ENCODE measurements at regions not wholly inside any gene's neighbourhood (a gene's known extent, or its start where the extent isn't known, plus 50 kb on each side); places are given as distances from the start of the nearest gene placed in this dataset.
"Not testable (repeated sequence)": the region's sequence is repeated elsewhere in the genome, so short reads cannot be mapped to it uniquely, and the experiment has no call there.

DNA sequence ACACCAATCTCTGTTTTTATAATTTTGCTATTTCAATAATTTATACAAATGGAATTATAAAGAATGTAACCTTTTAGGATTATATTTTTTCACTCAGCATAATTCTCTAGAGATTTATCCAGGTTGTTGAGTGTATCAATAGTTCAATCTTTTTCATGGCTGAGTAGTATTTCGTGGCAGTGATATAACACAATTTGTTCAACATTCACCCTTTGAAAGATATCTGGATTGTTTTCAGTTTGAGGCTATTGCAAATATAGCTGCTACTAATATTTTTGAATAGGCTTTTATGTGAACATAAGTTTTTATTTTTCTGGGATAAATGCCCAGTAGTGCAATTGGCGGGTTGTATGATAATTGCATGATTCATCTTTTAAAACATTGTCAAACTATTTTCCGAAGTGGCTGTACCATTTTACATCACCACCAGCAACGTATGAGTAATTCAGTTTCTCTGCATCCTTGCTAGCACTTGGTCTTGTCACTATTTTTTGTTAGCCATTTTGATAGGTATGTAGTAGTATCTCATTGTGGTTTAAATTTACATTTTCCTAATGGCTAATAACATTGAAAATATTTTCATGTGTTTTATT, 55.6 kb upstream of the ABCD3 start:
- DNase-seq: no peak

DNA sequence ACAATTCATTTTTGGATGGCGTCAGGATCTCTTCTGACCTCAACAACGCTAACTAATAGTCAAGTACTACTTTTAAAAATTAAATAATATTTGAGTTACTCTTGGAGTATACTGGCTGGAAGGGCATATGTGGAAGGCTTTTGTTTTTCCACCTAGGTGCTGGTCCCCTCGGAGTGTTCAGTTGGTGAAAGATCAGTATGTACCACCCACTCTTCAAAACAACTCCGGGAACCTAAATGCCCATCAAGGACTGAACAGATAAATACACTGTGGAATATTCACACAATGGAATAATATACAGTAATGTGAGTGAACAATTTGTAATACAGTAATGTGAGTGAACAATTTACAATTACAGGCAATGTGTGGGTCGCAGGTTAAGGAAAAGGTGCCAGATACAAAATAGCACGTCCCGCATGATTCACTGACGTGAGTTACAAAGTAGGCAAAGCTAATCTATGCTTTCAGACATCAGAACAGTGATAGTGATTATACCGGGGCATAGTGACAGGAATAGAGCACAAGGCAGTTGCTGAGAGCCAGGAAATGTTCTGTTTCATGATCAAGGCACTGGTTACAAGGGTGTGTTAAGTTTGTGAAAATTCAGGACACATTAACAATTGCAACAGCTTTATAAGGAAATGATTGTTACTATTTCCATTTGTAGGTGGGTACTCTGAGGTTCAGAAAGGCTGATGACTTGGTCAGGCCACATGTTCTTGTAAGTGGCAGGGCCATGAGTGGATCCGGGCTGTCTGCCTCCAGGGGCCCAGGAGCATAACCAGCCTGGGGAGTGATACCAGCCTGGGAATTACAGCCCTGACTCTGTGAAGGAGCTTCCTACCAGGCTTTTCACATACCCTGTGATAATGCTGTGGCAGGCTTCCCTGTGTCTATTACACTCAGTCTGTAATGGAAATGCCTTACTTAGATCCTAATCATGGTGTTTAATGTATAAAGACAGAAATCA, 59.3 kb upstream of the ABCD3 start:
- no peak for DNase-seq

DNA sequence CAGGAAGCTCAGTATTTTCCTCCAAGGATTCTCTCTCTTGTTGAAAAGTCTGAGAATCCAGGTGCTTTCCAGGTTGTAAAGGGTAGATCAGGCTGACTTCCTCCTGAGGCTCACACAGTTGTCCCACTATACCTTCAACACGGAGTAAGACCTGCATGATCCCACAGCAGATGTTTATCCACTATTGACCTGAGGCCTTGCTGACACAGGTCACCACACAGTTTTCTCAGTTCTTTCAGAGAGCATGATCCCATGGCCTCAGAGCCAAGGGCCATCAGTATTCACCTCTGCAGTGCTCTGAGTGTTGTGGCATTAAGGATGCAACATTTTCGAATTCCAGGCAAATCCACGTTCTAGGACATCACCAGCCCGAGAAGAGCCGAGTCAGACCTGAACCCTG, 60.5 kb upstream of the ABCD3 start:
- DNase-seq: no peak

DNA sequence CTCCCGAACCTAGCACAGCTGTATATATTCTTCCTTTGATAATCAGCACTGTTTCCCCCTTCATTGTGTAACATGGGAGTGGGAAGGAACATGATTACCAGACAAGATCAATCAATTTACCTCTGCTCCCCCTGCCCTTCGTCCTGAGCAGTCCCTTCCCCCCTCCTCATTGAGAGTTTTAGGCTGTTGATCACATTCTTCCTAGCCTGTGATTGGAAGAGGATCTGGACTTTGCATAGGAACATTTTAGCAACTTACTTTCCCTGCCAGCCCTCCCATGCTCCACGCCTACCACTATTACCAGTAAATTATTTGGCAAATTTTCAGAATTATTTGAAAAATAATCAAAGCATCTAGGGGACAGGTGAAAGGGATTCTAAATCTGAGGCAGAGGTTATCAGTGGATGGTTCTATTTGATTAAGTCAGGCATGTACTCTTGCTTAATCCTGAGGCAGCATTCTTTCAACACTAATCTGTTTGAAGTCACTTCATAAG, 62.7 kb upstream of the ABCD3 start:
- no peak for DNase-seq

DNA sequence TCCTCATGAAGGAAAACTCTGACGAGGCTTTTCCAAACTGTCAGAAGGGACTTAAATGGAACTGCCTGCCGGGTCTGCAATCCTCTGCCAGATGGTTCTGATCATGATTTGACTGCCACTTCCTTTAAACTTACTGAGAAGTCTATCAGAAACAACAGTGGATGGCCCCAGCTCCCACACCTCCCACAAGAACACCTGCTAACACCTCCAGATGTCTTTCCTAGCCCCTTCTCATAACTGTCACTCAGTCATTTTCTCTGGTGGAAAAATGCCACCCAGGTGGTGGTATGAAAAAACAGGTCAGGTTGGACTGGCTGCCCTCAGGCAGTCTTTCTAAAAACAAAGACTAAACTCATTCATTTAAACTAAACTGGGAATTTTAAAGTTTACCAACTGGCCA, 66.7 kb upstream of the ABCD3 start:
- no peak for DNase-seq

DNA sequence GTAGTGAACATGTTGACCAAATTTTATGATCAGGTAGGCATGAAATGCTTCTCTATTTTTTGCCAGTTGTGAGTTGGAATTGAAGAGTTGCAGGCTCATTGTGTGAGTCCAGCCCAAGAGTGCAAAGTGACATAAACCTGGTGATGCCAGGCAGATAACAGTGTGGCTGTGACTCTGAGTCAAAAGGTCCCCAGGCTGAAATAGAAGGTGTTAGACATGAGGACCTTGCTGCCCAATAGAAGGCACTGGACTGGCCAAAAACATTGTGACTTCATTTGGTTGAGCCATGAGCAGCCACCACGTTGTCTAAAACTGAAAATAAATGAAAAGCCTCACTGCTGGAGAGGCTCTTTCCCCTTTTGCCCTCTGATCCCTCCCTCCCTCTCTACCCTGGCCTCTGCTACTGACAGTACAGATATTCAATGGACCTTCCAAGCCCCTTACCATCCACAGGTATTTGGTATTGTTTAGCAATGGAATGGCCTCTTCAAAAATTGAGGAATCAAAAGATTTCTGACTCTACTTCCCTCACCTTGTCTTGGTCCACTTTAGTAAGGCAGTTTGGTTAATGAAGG, 67.8 kb upstream of the ABCD3 start:
- DNase-seq: no peak

DNA sequence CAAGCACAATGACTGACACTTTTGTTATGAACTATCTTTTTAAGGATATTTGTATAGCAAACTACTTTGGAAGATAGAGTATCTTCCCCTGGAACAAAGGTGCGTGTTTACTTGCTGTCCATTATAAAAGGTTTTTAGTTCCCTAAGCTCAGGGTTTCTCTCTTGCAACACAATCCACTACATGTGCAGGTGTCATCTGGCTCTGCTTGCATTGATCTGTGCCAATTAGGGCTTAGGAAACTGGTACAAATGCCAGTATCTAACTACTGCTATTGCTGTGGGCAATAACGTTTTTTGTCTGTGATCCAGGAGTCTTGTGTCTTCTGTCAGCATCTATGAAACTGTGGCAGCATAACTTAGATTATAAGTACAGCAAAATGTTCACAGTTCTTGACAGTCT, 68.3 kb upstream of the ABCD3 start:
- DNase-seq: no peak

DNA sequence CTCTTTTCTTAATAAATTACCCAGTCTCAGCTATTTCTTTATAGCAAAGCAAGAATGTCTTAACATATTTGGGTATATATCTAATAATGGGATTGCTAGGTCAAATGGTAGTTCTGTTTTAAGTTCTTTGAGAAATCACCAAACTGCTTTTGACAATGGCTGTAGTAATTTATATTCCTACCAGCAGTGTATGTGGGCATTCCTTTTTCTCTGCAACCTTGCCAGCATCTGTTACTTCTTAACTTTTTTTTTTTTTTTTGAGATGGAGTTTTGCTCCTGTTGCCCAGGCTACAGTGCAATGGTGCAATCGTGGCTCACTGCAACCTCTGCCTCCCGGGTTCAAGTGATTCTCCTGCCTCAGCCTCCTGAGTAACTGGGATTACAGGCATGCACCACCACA, 69.8 kb upstream of the ABCD3 start:
- not testable (repeated sequence) for DNase-seq

DNA sequence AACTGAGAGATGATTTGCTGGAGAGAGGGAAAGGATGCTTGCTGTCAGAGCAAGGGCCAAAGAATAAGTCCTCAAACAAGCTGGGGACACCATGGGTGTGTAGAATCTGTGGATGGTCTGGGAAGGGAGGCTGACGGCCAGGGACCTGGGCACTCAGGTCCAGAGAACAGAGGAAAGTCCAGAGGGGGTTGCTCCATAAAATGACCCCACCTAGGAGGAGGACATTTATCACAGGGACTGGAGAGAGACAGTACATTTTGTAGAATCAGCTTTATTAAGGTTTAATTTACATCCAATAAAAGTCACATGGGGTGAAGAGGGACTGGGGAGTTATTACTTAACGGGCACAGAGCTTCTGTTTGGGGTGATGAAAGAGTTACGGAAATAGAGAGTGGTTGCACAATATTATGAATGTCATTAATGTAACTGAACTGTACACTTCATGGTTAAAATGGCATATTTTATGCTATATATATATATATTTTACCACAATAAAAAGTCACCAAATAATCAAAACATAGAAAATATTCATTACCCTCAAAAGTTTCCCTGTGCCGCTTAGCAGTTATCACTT, 73.0 kb upstream of the ABCD3 start:
- no peak for DNase-seq

DNA sequence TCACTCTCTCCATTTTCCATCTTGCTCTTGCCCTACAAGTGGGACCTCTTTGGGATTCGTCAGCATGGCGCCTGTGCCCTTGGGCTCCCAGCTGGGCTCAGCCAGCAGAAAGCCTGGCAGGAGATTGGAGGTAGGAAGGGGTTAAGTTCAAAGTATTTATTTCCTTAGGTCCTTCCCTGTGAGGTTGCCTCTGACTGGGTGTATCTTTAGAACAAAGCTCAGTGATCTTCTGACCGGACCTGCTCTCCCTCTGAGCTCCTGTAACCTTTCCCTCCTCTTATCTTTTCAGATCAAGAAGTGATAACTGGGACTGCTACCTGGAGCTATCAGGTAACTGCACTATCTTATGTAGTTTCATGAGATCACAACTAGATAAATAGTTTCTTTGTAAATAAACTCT, 75.8 kb upstream of the ABCD3 start:
- DNase-seq: no peak

DNA sequence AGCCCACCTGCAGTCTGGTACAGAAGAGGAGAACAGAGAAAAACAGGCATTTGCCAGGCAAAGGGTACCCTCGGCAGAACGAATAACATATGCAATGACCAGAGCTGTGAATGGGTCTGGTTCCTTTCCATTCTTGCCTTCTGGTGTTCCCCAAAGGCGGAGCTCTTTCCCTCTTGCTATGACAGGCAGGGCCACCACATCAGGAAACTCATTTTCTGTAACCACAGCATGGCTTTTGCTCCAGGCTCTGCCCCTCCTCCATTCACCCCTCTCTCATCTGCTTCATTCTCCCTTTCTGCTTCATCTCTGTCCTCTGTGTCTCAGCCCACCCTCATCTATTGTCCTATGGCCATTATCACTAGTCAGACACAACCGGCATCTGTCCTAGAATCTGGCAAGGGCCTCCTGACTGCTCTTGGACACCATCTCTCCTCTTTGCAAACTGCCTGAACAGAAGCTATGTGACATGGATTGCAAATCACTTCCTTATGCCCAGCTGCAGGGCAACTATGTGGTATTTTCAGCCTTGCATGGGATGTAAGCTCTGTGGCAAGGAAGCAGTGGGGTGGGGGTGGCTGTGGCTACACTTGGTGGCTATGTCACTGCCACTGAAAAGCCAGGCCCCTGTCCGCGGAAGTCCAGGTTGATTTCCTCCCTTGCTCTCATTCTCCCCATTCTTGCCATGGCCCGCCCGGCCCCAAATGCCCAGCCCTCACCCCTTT, 78.8 kb upstream of the ABCD3 start:
- no peak for DNase-seq

DNA sequence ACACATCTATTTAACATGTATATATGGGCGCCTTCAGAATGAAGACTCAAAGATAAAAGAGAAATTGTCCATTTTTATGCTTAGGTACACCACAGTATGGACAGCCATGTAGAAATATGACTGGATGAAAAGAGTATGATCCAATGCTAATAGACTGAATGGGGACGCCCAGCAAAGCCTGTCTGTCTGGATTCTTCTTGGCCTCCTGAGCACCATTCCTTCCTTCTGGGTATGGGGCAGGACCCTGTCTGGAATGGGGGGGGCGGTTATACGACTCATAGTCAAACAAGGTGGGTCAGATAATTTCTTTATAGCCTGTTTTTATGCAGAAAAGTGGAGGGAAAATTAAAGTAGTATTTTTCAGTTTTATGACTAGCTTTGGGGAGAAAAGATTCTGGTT, 81.2 kb upstream of the ABCD3 start:
- DNase-seq: no peak

DNA sequence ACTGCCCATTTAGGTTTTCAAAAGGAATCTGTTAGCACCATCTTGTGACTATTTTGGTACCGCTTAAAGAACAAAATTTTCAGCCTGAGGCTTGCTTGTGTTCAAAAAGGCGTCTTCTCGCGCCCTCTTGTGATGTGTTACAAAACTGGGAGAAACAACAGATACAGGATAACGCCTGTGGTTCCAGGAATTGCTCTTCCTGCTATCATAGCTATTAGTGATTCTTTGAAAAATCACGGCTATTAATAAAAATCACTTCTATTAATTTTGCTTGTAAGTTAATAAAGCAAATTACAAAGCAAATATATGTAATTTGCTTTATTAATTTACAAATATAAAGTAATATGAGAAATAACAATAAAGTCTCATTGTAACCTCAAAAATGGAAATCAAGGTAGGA, 82.2 kb upstream of the ABCD3 start:
- DNase-seq: peak; percentile 96

DNA sequence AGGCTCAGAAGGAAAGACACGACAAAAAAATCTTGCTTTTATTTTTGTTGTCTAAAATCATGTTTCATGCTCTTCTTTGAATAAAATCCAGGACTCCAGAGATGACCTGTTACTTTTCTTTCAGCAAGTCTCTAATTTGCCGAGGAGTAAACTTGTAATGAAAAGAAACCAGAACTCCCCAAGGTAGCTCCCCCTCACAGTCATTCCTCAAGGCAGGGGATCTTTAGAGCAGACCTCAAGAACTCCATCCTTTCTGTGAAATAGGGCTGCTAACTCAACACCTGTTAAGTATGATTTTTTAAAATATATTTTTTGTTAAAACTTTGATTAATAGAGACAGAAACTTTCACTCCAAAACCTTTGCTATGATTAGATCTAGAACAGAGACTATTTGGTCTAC, 82.7 kb upstream of the ABCD3 start:
- no peak for DNase-seq

DNA sequence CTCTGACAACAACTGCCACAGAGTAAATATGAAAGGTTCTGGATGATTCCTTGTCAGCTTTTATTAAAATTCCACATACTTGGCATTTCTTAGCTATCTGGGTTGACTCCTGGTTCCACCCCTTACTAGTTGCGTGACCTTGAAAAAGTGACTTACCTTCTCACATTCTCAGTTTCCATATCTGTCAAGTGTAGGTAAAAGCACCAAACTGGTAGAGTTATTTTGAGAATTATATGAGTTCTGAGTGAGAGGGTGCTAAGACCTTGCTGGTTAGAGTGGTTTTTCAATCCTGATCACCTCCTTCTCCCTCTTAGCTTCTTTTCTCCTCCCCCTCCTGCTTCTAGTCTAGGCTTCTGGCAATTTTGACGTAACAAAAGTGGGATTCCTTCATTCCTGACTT, 83.4 kb upstream of the ABCD3 start:
- no peak for DNase-seq

DNA sequence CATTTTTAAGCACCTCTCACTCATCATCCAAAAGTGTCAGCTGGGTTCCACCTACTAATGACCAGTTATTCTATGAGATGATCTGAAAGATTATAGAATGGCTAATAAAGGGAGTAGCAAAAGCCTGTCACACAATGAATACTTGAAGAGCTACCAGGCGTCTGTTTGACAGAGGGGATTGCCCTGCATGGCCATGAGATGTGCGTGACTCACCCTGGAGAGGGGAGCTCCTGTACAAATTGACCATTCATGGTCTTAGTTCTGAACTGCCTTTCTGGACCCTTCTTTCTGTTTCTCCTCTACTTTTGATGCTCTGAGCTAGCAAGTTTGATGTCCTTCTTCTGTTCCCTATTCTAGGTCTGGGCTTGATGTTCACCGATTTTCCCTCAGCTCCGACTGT, 85.2 kb upstream of the ABCD3 start:
- DNase-seq: peak; percentile 69

DNA sequence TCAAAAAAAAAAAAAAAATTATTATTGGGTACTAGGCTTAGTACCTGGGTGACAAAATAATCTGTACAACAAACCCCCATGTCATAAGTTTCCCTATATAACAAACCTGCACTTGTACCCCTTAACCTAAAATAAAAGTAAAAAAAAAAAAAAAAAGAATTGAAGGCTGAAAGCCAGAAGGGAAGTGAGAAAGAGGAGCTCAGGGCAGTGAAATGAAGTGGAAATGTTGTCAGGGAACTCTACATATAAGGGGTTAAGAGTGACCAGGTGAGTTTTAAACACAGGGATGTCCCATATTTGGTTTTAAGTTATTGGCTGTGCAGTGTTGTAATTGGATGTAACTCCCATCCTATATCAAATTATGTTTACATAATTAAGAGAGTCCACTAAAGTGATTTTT, 85.7 kb upstream of the ABCD3 start:
- DNase-seq: no peak

DNA sequence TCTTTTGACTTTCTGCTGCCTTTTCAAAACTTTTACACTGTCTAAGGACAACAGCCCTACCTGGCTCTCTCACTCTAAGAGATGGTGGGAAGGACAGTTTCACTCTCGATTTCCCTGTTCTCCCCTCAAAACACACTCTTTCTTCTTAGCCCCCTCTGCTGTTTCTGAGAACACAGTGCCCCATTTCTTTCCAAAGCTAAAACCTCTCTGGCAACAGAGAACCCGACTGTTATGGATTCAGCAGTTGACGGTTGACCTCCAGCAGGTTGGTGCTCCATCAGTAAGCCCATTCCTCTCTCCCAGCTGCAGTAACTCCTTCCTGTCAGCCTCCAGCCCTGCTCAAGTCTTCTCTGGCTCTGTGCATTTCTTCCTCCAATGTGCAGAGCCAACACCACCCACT, 88.2 kb upstream of the ABCD3 start:
- DNase-seq: peak; percentile 85

DNA sequence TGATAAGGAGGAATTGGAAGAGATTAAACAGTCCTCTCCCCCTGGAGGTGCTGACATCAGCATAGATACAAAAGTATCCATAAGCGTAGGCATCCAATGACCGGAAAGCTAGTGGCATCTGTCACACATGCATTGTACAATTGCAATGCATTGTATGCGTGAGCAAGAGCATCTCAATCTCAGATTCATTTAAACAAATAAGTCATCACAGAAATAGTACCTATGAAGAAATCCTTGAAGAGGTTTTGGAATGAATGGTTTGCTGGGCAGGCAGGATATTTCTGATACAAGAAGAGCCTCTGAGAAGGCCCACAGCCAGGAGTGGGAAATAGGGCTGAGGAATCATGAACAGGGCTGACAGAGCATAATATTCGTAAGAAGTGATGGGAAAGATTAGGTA, 88.9 kb upstream of the ABCD3 start:
- no peak for DNase-seq

DNA sequence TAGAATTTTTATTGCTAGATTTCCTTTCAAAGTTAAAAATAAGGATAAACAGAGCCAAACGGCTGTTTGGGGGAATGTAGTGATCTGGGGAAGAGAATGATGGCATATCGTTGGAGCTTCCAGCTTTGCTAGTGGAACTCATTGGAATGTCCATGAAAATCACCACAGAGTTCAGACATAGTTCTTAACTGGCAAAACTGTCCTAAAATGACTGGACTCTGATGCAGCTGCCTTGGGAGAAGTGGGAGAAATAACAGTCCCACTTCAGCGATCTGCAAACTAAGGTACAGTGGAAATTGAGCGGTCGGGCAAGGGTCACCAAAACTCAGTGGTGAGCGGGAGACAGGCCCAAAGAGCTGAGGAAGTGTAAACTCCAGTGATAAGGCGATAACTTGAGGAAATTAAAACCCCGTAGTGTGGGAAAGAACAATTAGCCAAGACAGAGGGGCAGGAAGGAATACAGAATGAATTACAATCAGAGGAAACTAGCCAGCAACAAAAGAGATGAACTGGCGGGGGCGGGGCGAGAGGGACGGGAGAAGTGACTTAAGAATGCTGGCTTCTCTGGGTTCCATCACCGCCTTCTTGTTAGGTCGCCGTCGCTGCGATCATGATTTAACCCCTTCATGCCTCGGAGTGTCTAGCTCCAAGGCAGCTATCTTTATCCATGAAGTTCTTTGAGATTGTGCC, 89.8 kb upstream of the ARHGAP29 start:
- peak; percentile 92 for DNase-seq

DNA sequence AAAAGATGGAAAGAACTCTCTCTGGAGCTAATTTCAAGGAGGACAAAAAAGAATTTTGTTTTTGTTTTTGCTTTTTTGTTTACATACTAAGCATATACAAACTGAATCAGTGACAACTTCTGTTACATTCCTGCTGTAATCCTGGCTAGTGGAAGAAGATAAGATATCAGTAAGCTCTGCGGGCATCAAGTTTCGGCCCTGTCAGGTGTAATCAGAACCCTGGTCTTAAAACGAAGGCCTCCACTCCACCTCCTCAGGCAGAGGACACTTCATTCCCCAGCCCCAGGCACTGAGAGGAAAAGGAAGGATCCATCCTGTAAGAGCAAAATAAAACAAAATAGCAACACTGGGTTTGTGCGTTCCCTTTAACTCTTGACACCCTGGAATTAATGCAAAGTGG, 88.9 kb upstream of the ARHGAP29 start:
- peak; percentile 42 for DNase-seq
